ENCODE measurements at regions not wholly inside any gene's neighbourhood (a gene's known extent, or its start where the extent isn't known, plus 50 kb on each side); places are given as distances from the start of the nearest gene placed in this dataset.

- TF ChIP-seq CTCF (conservative IDR thresholded peaks at IDR 0.05; ENCODE audit: low read depth, low read length) (no peak), EZH2 (IDR thresholded peaks at IDR 0.05; ENCODE audit: low read length, unreplicated experiment) (no peak)
Measured at GRCh38 chr4:188328966-188329365, 189.7 kb downstream of the TRIML1 start.

All from PC-3 (cell line).